IMR-90 (cell line): ENCODE measurements at regions not wholly inside any gene's neighbourhood (a gene's known extent, or its start where the extent isn't known, plus 50 kb on each side); places are given as distances from the start of the nearest gene placed in this dataset.

Experiments used
- ATAC-seq: fragments of 200-7000 bp; cut with Tn5 transposase; 2 replicates; pipeline ENCODE4 v1.9.1; 2020; ENCODE audit warnings: low read depth, mild to moderate bottlenecking, moderate library complexity
- BruUV-seq: library from RNA; stranded (reverse); fragments of 400-500 nt; replicated peaks from 2 replicates; lab custom pipeline; 2021; lab: Mats Ljungman, UMichigan
- CTCF ChIA-PET: fragments of 300-600 bp; formaldehyde crosslinking; extraction: SDS; loops from one replicate; lab custom pipeline; 2021; ENCODE audit warnings: antibody characterized with exemption; lab: Yijun Ruan, JAX
- POLR2A ChIA-PET: fragments of 300-600 bp; sonication (Branson Sonifier 250); formaldehyde crosslinking; loops from one replicate; lab custom pipeline; 2022; ENCODE audit warnings: antibody characterized with exemption; ENCODE audit not compliant: unreplicated experiment; lab: Charles Lee
- DNase-seq: peaks from one replicate; pipeline ENCODE4 v3.0.0; 2013
- H2AFZ ChIP-seq: replicated peaks from 2 replicates; pipeline ENCODE3; 2013; ENCODE audit warnings: low read length, mild to moderate bottlenecking; ENCODE audit not compliant: poor library complexity
- H2AK5ac ChIP-seq: 2 replicates; pipeline ENCODE4 v1.6.1; 2013; ENCODE audit warnings: low read depth, low read length, inconsistent platforms
- H2AK9ac ChIP-seq: replicated peaks from 2 replicates; pipeline ENCODE3; 2013; ENCODE audit warnings: mild to moderate bottlenecking, low read depth, low read length, moderate library complexity; ENCODE audit not compliant: poor library complexity
- H2BK120ac ChIP-seq: 2 replicates; pipeline ENCODE4 v1.6.1; 2013; ENCODE audit warnings: low read depth, low read length, inconsistent platforms
- H2BK15ac ChIP-seq: 3 replicates; pipeline ENCODE4 v1.6.1; 2013; ENCODE audit warnings: low read depth, low read length, inconsistent platforms
- H2BK20ac ChIP-seq: 2 replicates; pipeline ENCODE4 v1.6.1; 2013; ENCODE audit warnings: low read depth, mild to moderate bottlenecking, inconsistent platforms, low read length, moderate library complexity
- H2BK5ac ChIP-seq: 2 replicates; pipeline ENCODE4 v1.6.1; 2013; ENCODE audit warnings: mild to moderate bottlenecking, low read depth, low read length, inconsistent platforms; ENCODE audit not compliant: poor library complexity, severe bottlenecking
- H3K14ac ChIP-seq: replicated peaks from 2 replicates; pipeline ENCODE4 v1.6.1; 2013; ENCODE audit warnings: low read depth, low read length, inconsistent platforms
- H3K18ac ChIP-seq: 2 replicates; pipeline ENCODE4 v1.6.1; 2013; ENCODE audit warnings: low read depth, low read length, control low read depth
- H3K23ac ChIP-seq: 2 replicates; pipeline ENCODE4 v1.6.1; 2013; ENCODE audit warnings: low read depth, low read length, inconsistent platforms
- H3K27ac ChIP-seq: 2 replicates; pipeline ENCODE4 v1.5.1; 2013; ENCODE audit warnings: mild to moderate bottlenecking, control low read depth, low read length; ENCODE audit not compliant: insufficient read depth
- H3K27me3 ChIP-seq: 2 replicates; pipeline ENCODE4 v1.6.1; 2013; ENCODE audit warnings: low read length; ENCODE audit not compliant: control insufficient read depth, insufficient read depth
- H3K36me3 ChIP-seq: 2 replicates; pipeline ENCODE4 v1.6.1; 2013; ENCODE audit warnings: low read length, mixed read lengths; ENCODE audit not compliant: control insufficient read depth, insufficient read depth
- H3K4ac ChIP-seq: 2 replicates; pipeline ENCODE4 v1.6.1; 2013; ENCODE audit warnings: low read depth, low read length, inconsistent platforms
- H3K4me1 ChIP-seq: 2 replicates; pipeline ENCODE4 v1.6.1; 2013; ENCODE audit warnings: low read length, mixed read lengths; ENCODE audit not compliant: control insufficient read depth, insufficient read depth
- H3K4me2 ChIP-seq: 2 replicates; pipeline ENCODE4 v1.6.1; 2013; ENCODE audit warnings: low read depth, mild to moderate bottlenecking, control low read depth, low read length, moderate library complexity
- H3K4me3 ChIP-seq: 2 replicates; pipeline ENCODE4 v1.5.1; 2013; ENCODE audit warnings: low read depth, mild to moderate bottlenecking, control low read depth, low read length, moderate library complexity; ENCODE audit not compliant: insufficient read depth
- H3K56ac ChIP-seq: 2 replicates; pipeline ENCODE4 v1.6.1; 2013; ENCODE audit warnings: low read length, inconsistent platforms; ENCODE audit not compliant: insufficient read depth; ENCODE audit errors: extremely low read depth
- H3K79me1 ChIP-seq, 2 experiments: 2 replicates each; pipeline ENCODE4 v1.6.1; 2013; ENCODE audit warnings: low read length in 2 of 2, inconsistent platforms in 1 of 2, low read depth in 1 of 2
- H3K9ac ChIP-seq: 2 replicates; pipeline ENCODE4 v1.6.1; 2013; ENCODE audit warnings: low read depth, low read length, control low read depth
- H3K9me1 ChIP-seq: 2 replicates; pipeline ENCODE4 v1.6.1; 2013; ENCODE audit warnings: low read length, inconsistent platforms; ENCODE audit not compliant: insufficient read depth
- H3K9me3 ChIP-seq: 2 replicates; pipeline ENCODE4 v1.6.1; 2013; ENCODE audit warnings: low read length; ENCODE audit not compliant: control insufficient read depth, insufficient read depth
- H4K20me1 ChIP-seq: 2 replicates; pipeline ENCODE4 v1.6.1; 2013; ENCODE audit warnings: low read length, inconsistent platforms; ENCODE audit not compliant: insufficient read depth
- H4K5ac ChIP-seq: 2 replicates; pipeline ENCODE4 v1.6.1; 2013; ENCODE audit warnings: mild to moderate bottlenecking, low read depth, low read length, control low read depth
- H4K8ac ChIP-seq, 2 experiments: 2 replicates each; pipeline ENCODE4 v1.6.1; 2013; ENCODE audit warnings: low read depth in 2 of 2, low read length in 2 of 2, control low read depth in 1 of 2, inconsistent platforms in 1 of 2
- H4K91ac ChIP-seq: 2 replicates; pipeline ENCODE4 v1.6.1; 2013; ENCODE audit warnings: low read depth, low read length, inconsistent platforms; ENCODE audit not compliant: insufficient read depth
- BHLHE40 ChIP-seq: fragments of 150-350 bp; IDR thresholded peaks from 2 replicates; pipeline ENCODE4 v1.6.1; 2016; ENCODE audit warnings: mild to moderate bottlenecking, low read depth, low read length
- CEBPB ChIP-seq: IDR thresholded peaks from 2 replicates; pipeline ENCODE4 v1.6.1; 2012; ENCODE audit warnings: low read depth, low read length, improper control_type of control experiment
- CHD1 ChIP-seq: IDR thresholded peaks from 2 replicates; pipeline ENCODE4 v1.6.1; 2012; ENCODE audit warnings: low read depth, low read length, improper control_type of control experiment
- CTCF ChIP-seq: conservative IDR thresholded peaks from 2 replicates; pipeline ENCODE4 v1.5.1; 2012; ENCODE audit warnings: mild to moderate bottlenecking, low read depth, low read length, improper control_type of control experiment
- FOS ChIP-seq: fragments of 150-350 bp; IDR thresholded peaks from 2 replicates; pipeline ENCODE4 v1.6.1; 2016; ENCODE audit warnings: low read depth, low read length
- MAFK ChIP-seq: IDR thresholded peaks from 2 replicates; pipeline ENCODE4 v1.6.1; 2012; ENCODE audit warnings: low read depth, low read length, improper control_type of control experiment
- MAZ ChIP-seq: IDR thresholded peaks from 2 replicates; pipeline ENCODE4 v1.6.1; 2012; ENCODE audit warnings: low read depth, mild to moderate bottlenecking, low read length, improper control_type of control experiment, moderate library complexity, borderline replicate concordance
- MXI1 ChIP-seq: IDR thresholded peaks from 2 replicates; pipeline ENCODE4 v1.6.1; 2012; ENCODE audit warnings: low read depth, mild to moderate bottlenecking, low read length, moderate library complexity, borderline replicate concordance
- NFE2L2 ChIP-seq: fragments of 150-350 bp; IDR thresholded peaks from 2 replicates; pipeline ENCODE4 v1.6.1; 2016; ENCODE audit warnings: low read depth, mild to moderate bottlenecking, low read length
- POLR2A ChIP-seq: IDR thresholded peaks from 2 replicates; pipeline ENCODE4 v1.6.1; 2012; ENCODE audit warnings: mild to moderate bottlenecking, low read depth, low read length
- RAD21 ChIP-seq: IDR thresholded peaks from 2 replicates; pipeline ENCODE4 v1.6.1; 2012; ENCODE audit warnings: low read length, improper control_type of control experiment
- RCOR1 ChIP-seq: IDR thresholded peaks from 2 replicates; pipeline ENCODE4 v1.6.1; 2012; ENCODE audit warnings: mild to moderate bottlenecking, low read length, improper control_type of control experiment; ENCODE audit not compliant: insufficient replicate concordance
- RFX5 ChIP-seq: IDR thresholded peaks from 2 replicates; pipeline ENCODE4 v1.8.0; 2012; ENCODE audit warnings: low read depth, mild to moderate bottlenecking, low read length, moderate library complexity
- SMC3 ChIP-seq: fragments of 150-350 bp; IDR thresholded peaks from 2 replicates; pipeline ENCODE4 v1.6.1; 2016; ENCODE audit warnings: low read depth, mild to moderate bottlenecking, antibody characterized with exemption, low read length, moderate library complexity
- WGBS, 2 experiments: methylation state at CpG; one replicate each; pipeline versions ENCODE4 v1.1.5 to v1.1.7; 2013; ENCODE audit warnings: missing lambda C conversion rate in 2 of 2; ENCODE audit not compliant: insufficient read length in 1 of 2; ENCODE audit errors: extremely low coverage in 2 of 2; 5-methylcytosine and 5-hydroxymethylcytosine counted together
- dilution Hi-C: fragments of 300-500 bp; cut with HindIII; formaldehyde crosslinking; loops from one replicate; pipeline ENCODE4 v1.14.3; 2018; ENCODE audit warnings: low sequenced_read_pairs; ENCODE audit not compliant: unreplicated experiment
- in situ Hi-C: fragments of 300-500 bp; cut with MboI; formaldehyde crosslinking; loops from 3 replicates; pipeline ENCODE4 v1.14.3; 2019; ENCODE audit warnings: low sequenced_read_pairs, inconsistent platforms, mixed read lengths
- intact Hi-C: fragments of 100-400 bp; cut with micrococcal nuclease; formaldehyde crosslinking; loops from 2 replicates; pipeline ENCODE4 v1.10.0; 2022
- TF ChIP-seq, protein P1 (sequence below): fragments of 150-350 bp; IDR thresholded peaks from 2 replicates; pipeline ENCODE4 v1.6.1; 2016; ENCODE audit warnings: low read depth, mild to moderate bottlenecking, low read length, moderate library complexity, borderline replicate concordance
- TF ChIP-seq, protein P2 (sequence below): fragments of 150-350 bp; IDR thresholded peaks from 2 replicates; pipeline ENCODE4 v1.6.1; 2017; ENCODE audit warnings: mild to moderate bottlenecking, antibody characterized with exemption, low read length, low read depth

DNA sequence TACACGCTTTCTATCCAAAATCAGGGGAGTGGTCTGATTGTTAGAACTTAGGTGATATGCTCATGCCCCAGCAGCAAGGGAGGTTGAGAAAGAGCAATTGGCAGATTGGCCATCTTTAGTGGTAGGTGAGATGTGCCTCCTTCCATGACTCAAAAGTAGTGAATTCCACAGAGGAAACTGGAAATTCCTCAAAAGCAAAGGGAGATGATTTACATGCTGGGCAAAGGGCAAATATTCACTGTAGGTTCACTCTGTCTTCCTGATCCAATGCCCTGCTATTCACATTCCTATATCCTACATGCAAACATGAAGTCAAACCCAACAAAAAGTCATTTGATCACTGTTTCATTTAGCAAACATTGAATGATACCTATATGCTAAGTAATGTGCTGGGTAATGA lies 130.1 kb upstream of the ZNF608 start:
- H3K4ac ChIP-seq, result no peak overlapping the region
- H2BK20ac ChIP-seq, result no peak overlapping the region
- no peak overlapping the region for H2BK15ac ChIP-seq
- ChIA-PET CTCF (no interaction called here), POLR2A (no interaction called here)
- no peak overlapping the region for H4K8ac ChIP-seq
- no peak overlapping the region for H3K4me3 ChIP-seq
- no peaks in the 10 kb centered on the region for H3K27me3 ChIP-seq
- intact Hi-C loops (no loop called here), in situ Hi-C loops (no loop called here), dilution Hi-C loops (no loop called here)
- H3K9me3 ChIP-seq, result no peaks in the 10 kb centered on the region
- no peak overlapping the region for H3K56ac ChIP-seq
- H3K23ac ChIP-seq, result no peak overlapping the region
- H3K18ac ChIP-seq, result no peak overlapping the region
- no peaks in the 10 kb centered on the region for H3K9me1 ChIP-seq
- no TSS peak for BruUV-seq
- DNase-seq (no peak), ATAC-seq (no peak)
- no peak overlapping the region for H2BK120ac ChIP-seq
- H3K27ac ChIP-seq, result no peak overlapping the region
- H3K4me1 ChIP-seq, result no peaks in the 10 kb centered on the region
- H4K20me1 ChIP-seq, result no peaks in the 10 kb centered on the region
- TF ChIP-seq RFX5 (no peak), RAD21 (no peak), CTCF (no peak), RCOR1 (no peak), BHLHE40 (no peak), CHD1 (no peak), CEBPB (no peak), MXI1 (no peak), SMC3 (no peak), MAZ (no peak), FOS (no peak), NFE2L2 (no peak), POLR2A (no peak), MAFK (no peak)
- TF ChIP-seq, protein P1, sequence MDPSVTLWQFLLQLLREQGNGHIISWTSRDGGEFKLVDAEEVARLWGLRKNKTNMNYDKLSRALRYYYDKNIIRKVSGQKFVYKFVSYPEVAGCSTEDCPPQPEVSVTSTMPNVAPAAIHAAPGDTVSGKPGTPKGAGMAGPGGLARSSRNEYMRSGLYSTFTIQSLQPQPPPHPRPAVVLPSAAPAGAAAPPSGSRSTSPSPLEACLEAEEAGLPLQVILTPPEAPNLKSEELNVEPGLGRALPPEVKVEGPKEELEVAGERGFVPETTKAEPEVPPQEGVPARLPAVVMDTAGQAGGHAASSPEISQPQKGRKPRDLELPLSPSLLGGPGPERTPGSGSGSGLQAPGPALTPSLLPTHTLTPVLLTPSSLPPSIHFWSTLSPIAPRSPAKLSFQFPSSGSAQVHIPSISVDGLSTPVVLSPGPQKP, result no peak
- TF ChIP-seq, protein P2, sequence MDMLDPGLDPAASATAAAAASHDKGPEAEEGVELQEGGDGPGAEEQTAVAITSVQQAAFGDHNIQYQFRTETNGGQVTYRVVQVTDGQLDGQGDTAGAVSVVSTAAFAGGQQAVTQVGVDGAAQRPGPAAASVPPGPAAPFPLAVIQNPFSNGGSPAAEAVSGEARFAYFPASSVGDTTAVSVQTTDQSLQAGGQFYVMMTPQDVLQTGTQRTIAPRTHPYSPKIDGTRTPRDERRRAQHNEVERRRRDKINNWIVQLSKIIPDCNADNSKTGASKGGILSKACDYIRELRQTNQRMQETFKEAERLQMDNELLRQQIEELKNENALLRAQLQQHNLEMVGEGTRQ, result no peak
- no CpG with 5 or more reads among the region's 1 CpG for whole genome bisulfite sequencing, 2 experiments
- H3K9ac ChIP-seq, result no peak overlapping the region
- H3K4me2 ChIP-seq, result no peak overlapping the region
- no peak overlapping the region for H4K5ac ChIP-seq
- H3K79me1 ChIP-seq, result no peaks in the 10 kb centered on the region
- no peak overlapping the region for H2AFZ ChIP-seq
- no peak overlapping the region for H4K91ac ChIP-seq
- H3K14ac ChIP-seq, result no peak overlapping the region
- no peak overlapping the region for H2BK5ac ChIP-seq
- H2AK9ac ChIP-seq, result no peak overlapping the region
- no peak overlapping the region for H2AK5ac ChIP-seq
- H3K36me3 ChIP-seq, result no peaks in the 10 kb centered on the region
